ENCODE measurements at regions not wholly inside any gene's neighbourhood (a gene's known extent, or its start where the extent isn't known, plus 50 kb on each side); places are given as distances from the start of the nearest gene placed in this dataset.

DNA sequence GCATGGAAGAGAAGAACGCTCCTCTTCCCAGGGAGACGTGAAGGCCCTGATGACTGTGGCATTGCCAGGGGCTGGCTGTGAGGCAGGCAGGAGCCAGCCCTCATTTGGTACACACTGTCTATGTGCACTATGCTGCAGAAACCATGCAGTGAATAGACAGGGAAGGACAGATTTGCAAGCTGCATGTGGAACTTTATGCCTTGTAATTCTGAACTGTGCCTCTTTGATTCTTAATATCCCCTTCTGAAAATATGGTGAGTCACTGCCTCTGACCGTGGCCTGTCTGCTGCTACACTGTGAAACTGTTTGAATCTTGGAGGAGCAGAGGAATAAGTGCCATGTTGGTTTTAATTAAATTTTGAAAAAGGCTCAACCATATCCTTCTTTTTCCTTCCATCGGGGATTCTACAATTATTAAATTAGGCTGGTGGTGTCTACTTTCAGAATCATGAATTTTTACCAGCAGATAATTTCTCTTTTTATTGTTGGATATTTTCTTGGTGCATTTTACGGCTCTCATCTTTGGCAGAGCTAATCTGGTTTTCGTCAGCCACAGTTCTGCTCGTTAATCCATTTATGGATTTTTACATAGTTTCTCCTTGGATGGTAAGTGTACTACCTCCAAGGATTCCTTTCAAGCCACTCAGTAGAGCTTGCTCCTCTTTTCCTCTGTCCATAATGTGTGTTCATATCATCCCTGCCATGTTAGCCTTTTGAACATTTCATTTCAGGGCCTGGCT lies 301.0 kb upstream of the SLC35B3 start:
- TF ChIP-seq, protein P1, sequence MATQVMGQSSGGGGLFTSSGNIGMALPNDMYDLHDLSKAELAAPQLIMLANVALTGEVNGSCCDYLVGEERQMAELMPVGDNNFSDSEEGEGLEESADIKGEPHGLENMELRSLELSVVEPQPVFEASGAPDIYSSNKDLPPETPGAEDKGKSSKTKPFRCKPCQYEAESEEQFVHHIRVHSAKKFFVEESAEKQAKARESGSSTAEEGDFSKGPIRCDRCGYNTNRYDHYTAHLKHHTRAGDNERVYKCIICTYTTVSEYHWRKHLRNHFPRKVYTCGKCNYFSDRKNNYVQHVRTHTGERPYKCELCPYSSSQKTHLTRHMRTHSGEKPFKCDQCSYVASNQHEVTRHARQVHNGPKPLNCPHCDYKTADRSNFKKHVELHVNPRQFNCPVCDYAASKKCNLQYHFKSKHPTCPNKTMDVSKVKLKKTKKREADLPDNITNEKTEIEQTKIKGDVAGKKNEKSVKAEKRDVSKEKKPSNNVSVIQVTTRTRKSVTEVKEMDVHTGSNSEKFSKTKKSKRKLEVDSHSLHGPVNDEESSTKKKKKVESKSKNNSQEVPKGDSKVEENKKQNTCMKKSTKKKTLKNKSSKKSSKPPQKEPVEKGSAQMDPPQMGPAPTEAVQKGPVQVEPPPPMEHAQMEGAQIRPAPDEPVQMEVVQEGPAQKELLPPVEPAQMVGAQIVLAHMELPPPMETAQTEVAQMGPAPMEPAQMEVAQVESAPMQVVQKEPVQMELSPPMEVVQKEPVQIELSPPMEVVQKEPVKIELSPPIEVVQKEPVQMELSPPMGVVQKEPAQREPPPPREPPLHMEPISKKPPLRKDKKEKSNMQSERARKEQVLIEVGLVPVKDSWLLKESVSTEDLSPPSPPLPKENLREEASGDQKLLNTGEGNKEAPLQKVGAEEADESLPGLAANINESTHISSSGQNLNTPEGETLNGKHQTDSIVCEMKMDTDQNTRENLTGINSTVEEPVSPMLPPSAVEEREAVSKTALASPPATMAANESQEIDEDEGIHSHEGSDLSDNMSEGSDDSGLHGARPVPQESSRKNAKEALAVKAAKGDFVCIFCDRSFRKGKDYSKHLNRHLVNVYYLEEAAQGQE (IDR thresholded peaks at IDR 0.05; ENCODE audit: low read depth): no peak
- TF ChIP-seq, protein P2, sequence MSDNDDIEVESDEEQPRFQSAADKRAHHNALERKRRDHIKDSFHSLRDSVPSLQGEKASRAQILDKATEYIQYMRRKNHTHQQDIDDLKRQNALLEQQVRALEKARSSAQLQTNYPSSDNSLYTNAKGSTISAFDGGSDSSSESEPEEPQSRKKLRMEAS (IDR thresholded peaks at IDR 0.05): no peak
- TF ChIP-seq YY1 (IDR thresholded peaks at IDR 0.05; ENCODE audit: low read depth): no peak

Measured in Ishikawa (cell line).